Activated CD4-positive, alpha-beta memory T cell treated with anti-CD3 and anti-CD28 coated beads, Interleukin-2, amount 10 ng/mL, durations not matched to agents 7 days and 5 days (primary cell): ENCODE measurements at regions not wholly inside any gene's neighbourhood (a gene's known extent, or its start where the extent isn't known, plus 50 kb on each side); places are given as distances from the start of the nearest gene placed in this dataset.

Source experiments
- CTCF ChIA-PET: fragments of 350-600 bp; sonication (Branson Sonifier 250); formaldehyde crosslinking; loops from one replicate; lab custom pipeline; 2021; ENCODE audit warnings: antibody characterized with exemption, inconsistent platforms; lab: Charles Lee
- POLR2A ChIA-PET: fragments of 350-600 bp; sonication (Branson Sonifier 250); formaldehyde crosslinking; loops from one replicate; lab custom pipeline; 2021; ENCODE audit warnings: antibody characterized with exemption; lab: Charles Lee
- DNase-seq: peaks from one replicate; pipeline ENCODE4 v3.0.0-alpha.2; 2020
- H3K27ac Mint-ChIP-seq: one replicate; pipeline ENCODE4 v1.8.0; 2021; ENCODE audit warnings: mild to moderate bottlenecking, mixed read lengths
- H3K27me3 Mint-ChIP-seq: one replicate; pipeline ENCODE4 v1.8.0; 2021; ENCODE audit warnings: mixed read lengths
- H3K36me3 Mint-ChIP-seq: one replicate; pipeline ENCODE4 v1.8.0; 2021; ENCODE audit warnings: low read depth, mixed read lengths
- H3K4me1 Mint-ChIP-seq: one replicate; pipeline ENCODE4 v1.8.0; 2021; ENCODE audit warnings: mixed read lengths
- H3K4me3 Mint-ChIP-seq: one replicate; pipeline ENCODE4 v1.8.0; 2021; ENCODE audit warnings: mild to moderate bottlenecking, mixed read lengths
- H3K9me3 Mint-ChIP-seq: one replicate; pipeline ENCODE4 v1.8.0; 2021; ENCODE audit warnings: mixed read lengths

DNA sequence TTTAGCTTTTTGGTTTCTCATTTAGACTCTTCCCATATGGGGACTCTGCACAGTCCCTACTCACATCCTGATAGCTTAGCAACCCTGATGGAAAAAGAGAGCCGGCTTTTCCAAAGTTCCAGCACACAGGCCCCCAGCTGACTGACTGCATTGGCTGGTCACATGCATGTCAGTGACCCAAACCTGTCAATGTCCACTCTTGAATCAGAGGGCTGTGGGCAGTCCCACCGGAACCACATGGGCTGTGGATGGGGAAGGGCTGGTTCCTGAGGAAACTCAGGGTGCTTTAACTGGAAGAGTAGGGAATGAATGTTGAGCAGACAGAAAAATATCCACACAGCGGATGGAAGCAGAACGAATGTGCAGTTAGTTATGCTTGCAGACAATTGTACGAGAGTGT is 136.6 kb downstream of the NSG2 start:
- H3K27ac Mint-ChIP-seq = no peak overlapping the region
- POLR2A ChIA-PET = no interaction called here
- H3K4me1 Mint-ChIP-seq = no peaks in the 10 kb centered on the region
- CTCF ChIA-PET = no interaction called here
- no peak for DNase-seq
- no peak overlapping the region for H3K4me3 Mint-ChIP-seq
- H3K9me3 Mint-ChIP-seq = no peaks in the 10 kb centered on the region
- no peaks in the 10 kb centered on the region for H3K36me3 Mint-ChIP-seq
- H3K27me3 Mint-ChIP-seq = no peaks in the 10 kb centered on the region

DNA sequence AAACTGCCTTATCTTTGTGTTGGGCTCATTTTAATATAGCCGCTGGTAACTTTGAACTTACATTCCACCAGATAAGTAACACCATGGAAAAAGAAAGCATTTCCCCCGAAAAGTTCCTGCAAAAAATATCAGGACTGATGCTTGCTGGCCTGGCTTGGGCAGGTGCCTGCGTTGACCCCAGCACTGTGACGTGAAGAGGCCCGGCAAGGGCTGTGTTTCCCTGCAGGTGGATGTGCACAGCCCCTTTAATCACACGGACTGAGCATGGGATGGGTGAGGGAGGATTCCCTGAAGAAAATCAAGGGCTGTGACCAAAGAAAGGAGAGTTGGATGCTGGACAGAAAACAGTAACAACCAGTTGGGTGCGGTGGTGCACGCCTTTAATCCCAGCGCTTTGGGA is 138.2 kb downstream of the NSG2 start:
- DNase-seq = no peak
- H3K9me3 Mint-ChIP-seq = no peaks in the 10 kb centered on the region
- no peaks in the 10 kb centered on the region for H3K36me3 Mint-ChIP-seq
- ChIA-PET CTCF (no interaction called here), POLR2A (no interaction called here)
- no peak overlapping the region for H3K27ac Mint-ChIP-seq
- H3K27me3 Mint-ChIP-seq = no peaks in the 10 kb centered on the region
- H3K4me1 Mint-ChIP-seq = no peaks in the 10 kb centered on the region
- H3K4me3 Mint-ChIP-seq = no peak overlapping the region

DNA sequence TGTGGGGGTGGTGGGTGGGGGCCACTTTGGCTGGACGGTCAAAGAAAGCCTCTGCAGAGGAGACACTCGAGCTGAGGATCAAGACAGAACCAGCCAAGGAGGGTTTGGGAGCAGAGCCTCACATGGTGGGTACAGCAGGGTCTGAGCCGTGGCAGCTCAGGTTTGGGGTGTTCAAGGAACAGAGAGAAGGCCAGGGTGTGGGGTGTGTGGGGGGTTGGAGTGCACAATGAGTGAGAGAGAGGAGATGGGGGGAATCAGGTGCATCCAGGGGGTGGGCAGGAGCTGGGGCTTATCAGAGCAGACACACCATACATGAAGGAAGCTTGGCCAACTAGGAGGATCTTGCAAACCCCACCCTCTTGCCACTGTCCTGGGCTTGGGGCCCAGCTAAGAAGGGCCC is 140.0 kb downstream of the NSG2 start:
- CTCF ChIA-PET = no interaction called here
- H3K4me3 Mint-ChIP-seq = no peak overlapping the region
- no peak overlapping the region for H3K27ac Mint-ChIP-seq
- no peak for DNase-seq
- no peaks in the 10 kb centered on the region for H3K4me1 Mint-ChIP-seq
- no peaks in the 10 kb centered on the region for H3K36me3 Mint-ChIP-seq
- no peaks in the 10 kb centered on the region for H3K27me3 Mint-ChIP-seq
- POLR2A ChIA-PET = no interaction called here
- H3K9me3 Mint-ChIP-seq = no peaks in the 10 kb centered on the region

DNA sequence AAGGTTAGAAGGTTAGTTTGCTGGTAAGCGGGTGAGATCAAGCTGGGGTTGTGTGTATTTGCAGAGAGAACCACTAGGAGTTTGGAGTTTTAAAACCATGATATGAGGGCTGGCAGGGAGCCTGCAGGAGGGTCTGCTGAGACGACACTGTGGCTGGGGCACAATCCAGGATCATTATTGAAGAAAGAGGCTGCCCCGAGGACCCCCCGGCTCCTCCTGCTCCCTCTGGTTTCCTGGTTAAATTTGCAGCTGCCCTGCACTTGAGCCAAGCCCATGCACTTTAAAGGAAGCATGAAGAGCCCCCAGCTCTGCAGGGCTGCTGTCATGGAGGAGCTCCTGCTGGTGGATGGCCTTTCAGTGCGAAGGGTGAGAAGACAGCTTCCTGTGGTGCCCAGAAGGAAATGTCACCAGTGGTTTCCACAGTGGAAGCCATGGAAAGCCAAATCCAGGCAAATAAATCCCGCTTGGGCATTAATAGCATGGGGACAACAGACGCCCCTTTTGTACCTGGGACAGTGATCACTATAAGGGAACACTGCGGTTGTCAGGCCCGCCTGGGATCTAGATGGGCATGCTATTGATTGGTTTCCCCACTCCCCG is 140.7 kb downstream of the NSG2 start:
- Mint-ChIP-seq H3K9me3 (no peaks in the 10 kb centered on the region), H3K4me1 (no peaks in the 10 kb centered on the region), H3K4me3 (no peak overlapping the region), H3K27ac (no peak overlapping the region), H3K36me3 (no peaks in the 10 kb centered on the region), H3K27me3 (no peaks in the 10 kb centered on the region)
- CTCF ChIA-PET = no interaction called here
- POLR2A ChIA-PET = no interaction called here
- DNase-seq = no peak

DNA sequence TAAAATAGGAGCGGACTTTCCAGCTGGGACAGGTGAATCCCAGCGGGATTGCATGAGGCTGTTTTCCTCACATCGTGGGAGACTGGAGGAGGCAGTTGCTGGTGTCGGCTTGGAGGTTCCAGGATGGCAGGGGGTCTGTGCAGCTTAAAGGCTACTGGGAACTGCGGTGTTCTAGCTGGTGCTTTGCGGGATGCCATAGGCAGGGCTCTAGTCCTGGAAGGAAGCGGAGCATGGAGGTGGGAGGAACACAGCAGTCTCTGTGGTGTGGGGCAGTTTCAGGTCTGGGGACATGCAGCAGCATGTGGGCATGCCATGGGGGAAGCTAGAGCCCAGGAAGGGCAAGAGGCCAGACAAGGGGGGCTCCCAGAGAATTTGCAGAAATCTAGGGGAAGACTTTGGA is 141.5 kb downstream of the NSG2 start:
- Mint-ChIP-seq H3K9me3 (no peaks in the 10 kb centered on the region), H3K4me3 (no peak overlapping the region), H3K27me3 (no peaks in the 10 kb centered on the region), H3K36me3 (no peaks in the 10 kb centered on the region), H3K4me1 (no peaks in the 10 kb centered on the region), H3K27ac (no peak overlapping the region)
- no peak for DNase-seq
- POLR2A ChIA-PET = no interaction called here
- CTCF ChIA-PET = no interaction called here

DNA sequence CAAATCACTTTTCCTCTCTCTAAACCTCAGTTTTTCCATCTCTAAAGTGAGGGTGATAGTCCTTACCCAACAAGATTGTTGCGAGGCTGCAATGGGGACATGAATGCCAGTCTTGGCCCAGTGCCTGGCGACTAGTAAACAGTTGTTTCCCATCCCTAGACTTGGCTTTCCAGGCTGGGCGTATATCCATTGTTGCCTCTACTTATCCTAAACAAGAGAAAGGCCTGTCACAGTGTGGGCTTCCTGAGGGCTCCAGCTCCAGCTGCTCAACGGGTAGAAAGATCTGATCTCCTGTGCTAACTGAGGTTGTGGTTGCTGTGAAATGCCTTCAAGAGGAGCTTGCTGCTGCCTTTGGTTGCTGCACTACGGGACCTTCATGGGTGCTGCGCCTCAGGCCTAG is 142.0 kb downstream of the NSG2 start:
- Mint-ChIP-seq H3K9me3 (no peaks in the 10 kb centered on the region), H3K36me3 (no peaks in the 10 kb centered on the region), H3K27ac (no peak overlapping the region), H3K27me3 (no peaks in the 10 kb centered on the region), H3K4me1 (no peaks in the 10 kb centered on the region), H3K4me3 (no peak overlapping the region)
- CTCF ChIA-PET = no interaction called here
- POLR2A ChIA-PET = no interaction called here
- no peak for DNase-seq

DNA sequence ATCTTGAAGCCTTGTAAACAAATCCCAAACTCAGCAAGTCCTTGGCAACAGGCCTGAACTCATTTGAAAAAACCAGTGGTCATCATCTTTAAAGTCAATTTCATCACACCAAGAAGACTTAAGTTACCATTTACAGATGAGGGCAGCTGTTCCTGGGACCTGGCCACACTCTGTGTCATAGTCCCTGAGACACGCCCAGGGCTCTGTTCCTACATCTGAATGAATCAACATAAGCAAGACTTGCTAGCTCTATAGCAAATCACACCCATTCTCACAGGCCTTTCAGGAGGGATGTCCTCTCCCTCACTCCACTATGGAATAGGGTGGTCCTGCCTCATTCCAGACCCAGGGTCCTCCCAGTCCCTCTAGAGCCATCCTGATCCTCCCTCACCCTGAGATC is 142.8 kb downstream of the NSG2 start:
- no peak for DNase-seq
- CTCF ChIA-PET = no interaction called here
- Mint-ChIP-seq H3K9me3 (no peaks in the 10 kb centered on the region), H3K4me3 (no peak overlapping the region), H3K27me3 (no peaks in the 10 kb centered on the region), H3K4me1 (no peaks in the 10 kb centered on the region), H3K27ac (no peak overlapping the region), H3K36me3 (no peaks in the 10 kb centered on the region)
- POLR2A ChIA-PET = no interaction called here

DNA sequence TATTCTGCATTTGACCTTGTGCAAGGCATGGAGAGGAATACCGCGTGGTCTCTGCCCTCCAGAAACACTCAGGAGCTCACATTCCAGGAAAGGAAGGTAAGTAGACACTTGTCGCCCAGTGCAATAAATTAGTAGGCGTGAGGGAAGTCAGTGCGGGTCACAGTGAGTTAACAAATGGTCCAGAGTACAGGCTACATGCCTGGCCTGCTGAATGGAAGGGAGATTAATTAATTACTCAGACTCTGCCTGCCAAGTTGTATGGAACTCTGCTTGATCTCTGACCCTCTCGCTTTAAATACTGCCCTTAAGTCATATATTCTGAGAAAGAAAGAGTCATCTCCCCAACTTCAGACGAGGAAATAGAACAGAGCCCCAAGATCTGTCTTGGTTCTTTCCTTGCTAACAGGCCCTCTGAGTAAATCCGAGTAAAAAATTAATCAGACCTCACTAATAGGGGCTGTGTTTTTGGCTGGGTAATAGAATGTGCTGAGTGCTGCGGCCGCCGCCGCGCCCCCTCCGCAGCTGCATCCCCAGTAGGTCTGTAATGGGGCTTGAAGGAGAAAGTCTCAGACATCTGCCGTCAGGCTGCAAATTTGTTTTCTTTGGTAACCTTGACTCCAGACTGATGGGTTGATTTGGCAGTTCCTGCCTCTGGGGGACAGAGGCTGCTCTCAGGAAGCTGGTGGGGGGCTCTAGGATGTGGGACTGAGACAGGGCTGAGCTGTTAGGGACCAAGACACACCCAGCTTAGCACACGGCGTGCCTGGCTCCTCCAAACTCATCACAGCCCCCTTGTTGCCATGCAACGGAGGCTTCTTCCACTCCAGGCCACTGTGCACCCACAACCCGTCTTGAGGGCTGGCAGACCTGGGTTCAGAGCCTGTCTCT is 144.4 kb downstream of the NSG2 start:
- CTCF ChIA-PET = no interaction called here
- no peak overlapping the region for H3K27ac Mint-ChIP-seq
- no peaks in the 10 kb centered on the region for H3K36me3 Mint-ChIP-seq
- no peak for DNase-seq
- POLR2A ChIA-PET = no interaction called here
- H3K9me3 Mint-ChIP-seq = no peaks in the 10 kb centered on the region
- H3K4me3 Mint-ChIP-seq = no peak overlapping the region
- H3K27me3 Mint-ChIP-seq = no peaks in the 10 kb centered on the region
- H3K4me1 Mint-ChIP-seq = no peaks in the 10 kb centered on the region

DNA sequence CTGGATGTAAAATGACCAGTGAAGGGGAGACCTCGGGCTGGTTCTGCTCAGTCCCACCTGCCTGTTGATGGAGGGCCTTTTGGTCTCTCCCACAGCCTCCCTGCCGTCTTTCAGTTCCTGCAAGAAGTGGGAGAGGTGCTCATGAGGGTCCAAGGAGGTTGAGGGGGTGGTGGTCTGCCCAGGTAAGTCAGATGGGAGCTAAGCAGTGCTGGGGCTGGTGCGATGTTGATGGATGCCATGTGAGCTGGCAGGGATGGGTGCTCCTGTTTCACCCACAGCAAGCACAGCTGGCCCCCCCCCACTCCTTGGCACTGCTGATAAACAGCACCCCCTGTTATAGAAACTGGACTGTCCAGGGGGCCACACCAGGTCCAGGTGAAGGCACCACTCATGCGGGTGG is 145.6 kb downstream of the NSG2 start:
- H3K27me3 Mint-ChIP-seq = no peaks in the 10 kb centered on the region
- ChIA-PET POLR2A (no interaction called here), CTCF (no interaction called here)
- no peak for DNase-seq
- H3K4me1 Mint-ChIP-seq = no peaks in the 10 kb centered on the region
- H3K9me3 Mint-ChIP-seq = no peaks in the 10 kb centered on the region
- H3K27ac Mint-ChIP-seq = no peak overlapping the region
- no peaks in the 10 kb centered on the region for H3K36me3 Mint-ChIP-seq
- H3K4me3 Mint-ChIP-seq = no peak overlapping the region

DNA sequence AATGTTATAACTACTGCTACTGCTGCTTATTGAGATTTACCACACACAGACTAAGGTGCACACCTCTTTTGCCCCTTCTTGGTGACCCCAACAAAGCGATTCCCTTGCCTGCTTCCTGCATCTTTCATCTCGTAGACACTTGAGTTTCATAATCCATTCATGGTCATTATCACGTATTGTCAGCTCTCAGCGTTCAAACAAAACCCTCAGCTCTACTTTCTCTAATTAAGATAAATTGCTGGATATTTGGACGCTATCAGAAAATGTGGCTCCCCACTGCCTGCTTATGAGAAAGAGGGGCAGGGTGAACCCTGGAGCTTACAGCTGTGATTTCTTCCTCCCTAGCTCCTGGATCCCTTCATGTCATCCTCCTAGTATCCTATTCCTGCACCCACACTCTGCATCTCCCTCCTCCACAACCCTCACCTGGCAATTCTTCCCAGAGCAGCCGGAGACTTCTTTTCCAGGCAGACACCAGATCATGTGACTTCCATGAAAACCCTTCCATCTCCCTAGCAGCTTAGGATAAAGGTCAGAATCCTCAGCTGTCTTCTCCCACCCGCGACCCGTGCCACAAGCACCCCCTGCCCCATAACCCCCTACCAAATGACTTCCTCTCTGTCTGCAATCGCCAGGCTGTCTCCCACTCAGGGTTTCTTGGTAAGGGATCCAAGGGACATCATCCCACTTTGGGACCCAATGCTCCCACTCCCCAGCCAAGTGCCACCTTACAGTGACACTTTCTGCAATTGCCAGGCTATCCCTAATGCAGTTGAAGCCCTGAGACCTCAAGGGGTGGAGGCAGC is 146.5 kb downstream of the NSG2 start:
- Mint-ChIP-seq H3K4me3 (no peak overlapping the region), H3K27me3 (no peaks in the 10 kb centered on the region), H3K4me1 (no peaks in the 10 kb centered on the region), H3K27ac (no peak overlapping the region), H3K9me3 (no peaks in the 10 kb centered on the region), H3K36me3 (no peaks in the 10 kb centered on the region)
- DNase-seq = no peak
- ChIA-PET CTCF (no interaction called here), POLR2A (no interaction called here)

DNA sequence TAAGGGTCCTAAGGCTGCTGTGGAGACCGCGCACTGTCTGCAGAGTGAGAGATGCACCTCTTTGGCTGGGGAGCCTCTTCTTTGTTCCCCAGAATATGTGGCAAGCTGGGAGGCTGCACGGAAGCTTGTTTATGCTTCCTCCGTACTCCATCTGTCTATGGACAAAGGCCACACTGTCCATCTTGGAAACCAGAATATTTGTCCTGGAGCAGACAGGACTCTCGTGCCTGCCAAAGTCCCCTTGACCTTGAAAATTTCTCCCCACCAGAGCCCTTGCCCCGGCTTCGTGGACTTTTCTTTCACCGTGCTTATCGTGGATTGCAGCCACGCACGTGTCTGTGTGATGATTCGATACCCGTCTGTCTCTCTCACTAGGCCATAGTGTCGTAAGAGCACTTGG is 147.4 kb downstream of the NSG2 start:
- DNase-seq = no peak
- Mint-ChIP-seq H3K27ac (no peak overlapping the region), H3K4me3 (no peak overlapping the region), H3K27me3 (no peaks in the 10 kb centered on the region), H3K4me1 (no peaks in the 10 kb centered on the region), H3K36me3 (no peaks in the 10 kb centered on the region), H3K9me3 (no peaks in the 10 kb centered on the region)
- CTCF ChIA-PET = no interaction called here
- POLR2A ChIA-PET = no interaction called here

DNA sequence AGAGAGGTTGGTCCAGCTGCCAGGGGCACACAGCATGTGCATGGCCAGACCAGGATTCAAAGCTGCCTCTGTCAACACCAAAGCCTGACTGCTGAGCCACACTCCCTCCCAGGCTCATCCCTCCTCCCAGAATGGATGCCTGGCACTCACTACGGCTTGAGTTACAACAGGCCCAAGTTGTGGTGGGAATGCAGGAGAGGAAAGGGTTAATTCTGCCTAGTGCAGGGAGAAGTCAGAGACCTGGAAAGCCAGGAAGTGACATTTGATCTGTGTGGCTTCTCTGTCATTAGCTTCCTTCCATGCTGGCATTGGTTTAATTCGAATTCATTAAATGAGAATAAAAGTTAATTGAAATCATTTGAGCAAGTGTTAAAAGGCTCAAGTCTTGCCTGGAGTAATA is 150.0 kb downstream of the NSG2 start:
- no peak for DNase-seq
- H3K27me3 Mint-ChIP-seq = no peaks in the 10 kb centered on the region
- no peaks in the 10 kb centered on the region for H3K36me3 Mint-ChIP-seq
- H3K27ac Mint-ChIP-seq = no peak overlapping the region
- ChIA-PET CTCF (no interaction called here), POLR2A (no interaction called here)
- no peaks in the 10 kb centered on the region for H3K4me1 Mint-ChIP-seq
- H3K9me3 Mint-ChIP-seq = no peaks in the 10 kb centered on the region
- no peak overlapping the region for H3K4me3 Mint-ChIP-seq

DNA sequence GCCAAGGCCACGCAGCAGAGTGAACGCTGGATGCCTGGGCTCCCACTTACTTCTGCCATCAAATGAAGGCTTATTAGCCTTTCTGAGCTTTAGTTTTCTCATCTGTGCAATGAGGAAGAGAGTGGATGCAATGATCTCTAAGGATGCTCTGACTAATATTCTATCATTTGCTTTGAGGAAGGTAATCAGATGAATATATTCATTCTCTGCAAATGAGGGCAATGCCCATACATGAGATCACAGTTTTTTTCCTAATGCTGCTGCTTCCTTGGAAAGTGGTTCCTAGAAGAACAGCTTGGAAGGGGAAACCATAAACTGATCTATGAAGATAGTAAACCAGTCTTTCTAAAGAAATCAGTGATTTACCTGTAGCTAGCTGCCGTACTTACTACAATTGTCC is 152.4 kb downstream of the NSG2 start:
- ChIA-PET POLR2A (no interaction called here), CTCF (no interaction called here)
- no peaks in the 10 kb centered on the region for H3K9me3 Mint-ChIP-seq
- no peak for DNase-seq
- H3K4me3 Mint-ChIP-seq = no peak overlapping the region
- H3K4me1 Mint-ChIP-seq = no peaks in the 10 kb centered on the region
- peaks cover 6% of the 10 kb centered on the region for H3K27me3 Mint-ChIP-seq
- no peaks in the 10 kb centered on the region for H3K36me3 Mint-ChIP-seq
- no peak overlapping the region for H3K27ac Mint-ChIP-seq
